H9 (cell line): ENCODE measurements at regions not wholly inside any gene's neighbourhood (a gene's known extent, or its start where the extent isn't known, plus 50 kb on each side); places are given as distances from the start of the nearest gene placed in this dataset.

Experiments
- DNase-seq: peaks from one replicate; pipeline ENCODE4 v3.0.0-alpha.2; 2017
- H2AFZ ChIP-seq: one replicate; pipeline ENCODE4 v1.6.1; 2013; ENCODE audit warnings: mild to moderate bottlenecking, low read length, control low read depth, moderate library complexity
- H2AK5ac ChIP-seq: 2 replicates; pipeline ENCODE4 v1.6.1; 2013; ENCODE audit warnings: low read length, control low read depth, mixed read lengths; ENCODE audit not compliant: insufficient read length
- H2BK120ac ChIP-seq: one replicate; pipeline ENCODE4 v1.6.1; 2013; ENCODE audit warnings: low read depth, mild to moderate bottlenecking, low read length, control low read depth, inconsistent platforms; ENCODE audit not compliant: poor library complexity, severe bottlenecking
- H2BK12ac ChIP-seq: 2 replicates; pipeline ENCODE4 v1.6.1; 2013; ENCODE audit warnings: low read length, control low read depth, mixed read lengths, low read depth; ENCODE audit not compliant: insufficient read length
- H2BK15ac ChIP-seq: 2 replicates; pipeline ENCODE4 v1.6.1; 2013; ENCODE audit warnings: low read depth, low read length, control low read depth
- H2BK20ac ChIP-seq: one replicate; pipeline ENCODE4 v1.6.1; 2013; ENCODE audit warnings: low read depth, mild to moderate bottlenecking, low read length, control low read depth, inconsistent platforms; ENCODE audit not compliant: poor library complexity, severe bottlenecking
- H2BK5ac ChIP-seq: 2 replicates; pipeline ENCODE4 v1.6.1; 2013; ENCODE audit warnings: low read length, control low read depth, mixed read lengths; ENCODE audit not compliant: insufficient read length
- H3K14ac ChIP-seq: 2 replicates; pipeline ENCODE4 v1.6.1; 2013; ENCODE audit warnings: low read length, control low read depth; ENCODE audit not compliant: insufficient read depth
- H3K18ac ChIP-seq: 2 replicates; pipeline ENCODE4 v1.6.1; 2013; ENCODE audit warnings: low read depth, mild to moderate bottlenecking, mixed read lengths, low read length, control low read depth; ENCODE audit not compliant: insufficient read length
- H3K23ac ChIP-seq: 2 replicates; pipeline ENCODE4 v1.6.1; 2013; ENCODE audit warnings: low read length, control low read depth, mixed read lengths, low read depth; ENCODE audit not compliant: insufficient read length
- H3K23me2 ChIP-seq: 2 replicates; pipeline ENCODE4 v1.6.1; 2013; ENCODE audit warnings: low read depth, mild to moderate bottlenecking, mixed read lengths, low read length, control low read depth; ENCODE audit not compliant: insufficient read length, poor library complexity, severe bottlenecking
- H3K27ac ChIP-seq: 2 replicates; pipeline ENCODE4 v1.5.1; 2013; ENCODE audit warnings: low read length, control low read depth, mixed read lengths, low read depth; ENCODE audit not compliant: insufficient read length
- H3K27me3 ChIP-seq: 2 replicates; pipeline ENCODE4 v1.6.1; 2013; ENCODE audit warnings: low read length, control low read depth, inconsistent platforms; ENCODE audit not compliant: insufficient read depth
- H3K4ac ChIP-seq: 2 replicates; pipeline ENCODE4 v1.6.1; 2013; ENCODE audit warnings: low read depth, mild to moderate bottlenecking, control low read depth, inconsistent platforms, low read length, moderate library complexity
- H3K4me1 ChIP-seq: 2 replicates; pipeline ENCODE4 v1.6.1; 2013; ENCODE audit warnings: low read length, control low read depth, inconsistent platforms; ENCODE audit not compliant: insufficient read depth
- H3K4me2 ChIP-seq: 2 replicates; pipeline ENCODE4 v1.6.1; 2013; ENCODE audit warnings: low read length, control low read depth, mixed read lengths; ENCODE audit not compliant: insufficient read length, insufficient read depth
- H3K56ac ChIP-seq: 2 replicates; pipeline ENCODE4 v1.6.1; 2013; ENCODE audit warnings: low read depth, mild to moderate bottlenecking, mixed read lengths, low read length, control low read depth; ENCODE audit not compliant: insufficient read length
- H3K79me1 ChIP-seq: 2 replicates; pipeline ENCODE4 v1.6.1; 2013; ENCODE audit warnings: low read depth, mild to moderate bottlenecking, moderate library complexity, low read length, control low read depth, inconsistent platforms; ENCODE audit not compliant: insufficient read depth, poor library complexity, severe bottlenecking
- H3K79me2 ChIP-seq: 2 replicates; pipeline ENCODE4 v1.6.1; 2013; ENCODE audit warnings: low read length, control low read depth, inconsistent platforms; ENCODE audit not compliant: insufficient read depth
- H3K9ac ChIP-seq: 2 replicates; pipeline ENCODE4 v1.6.1; 2013; ENCODE audit warnings: low read length, control low read depth, mixed read lengths; ENCODE audit not compliant: insufficient read length; ENCODE audit errors: extremely low read depth
- H3K9me3 ChIP-seq: one replicate; pipeline ENCODE4 v1.6.1; 2013; ENCODE audit warnings: low read depth, low read length, inconsistent platforms; ENCODE audit not compliant: control insufficient read depth
- H3T11ph ChIP-seq: one replicate; pipeline ENCODE4 v1.6.1; 2013; ENCODE audit warnings: mild to moderate bottlenecking, low read length, control low read depth, inconsistent platforms
- H4K20me1 ChIP-seq: one replicate; pipeline ENCODE4 v1.6.1; 2013; ENCODE audit not compliant: control insufficient read depth, insufficient read length, insufficient read depth
- H4K5ac ChIP-seq: 2 replicates; pipeline ENCODE4 v1.6.1; 2013; ENCODE audit warnings: low read depth, mild to moderate bottlenecking, mixed read lengths, low read length, control low read depth; ENCODE audit not compliant: insufficient read length
- H4K8ac ChIP-seq: replicated peaks from 2 replicates; pipeline ENCODE4 v1.6.1; 2013; ENCODE audit warnings: low read length, control low read depth, mixed read lengths, low read depth; ENCODE audit not compliant: insufficient read length
- H4K91ac ChIP-seq: 2 replicates; pipeline ENCODE4 v1.6.1; 2013; ENCODE audit warnings: low read depth, mild to moderate bottlenecking, moderate library complexity, mixed read lengths, low read length, control low read depth; ENCODE audit not compliant: insufficient read length
- H3K27ac Mint-ChIP-seq, 3 experiments: 2 replicates in 2 of 3; 3 replicates in 1 of 3; pipeline ENCODE4 v1.8.0; 2020 to 2021; ENCODE audit warnings: mixed read lengths in 3 of 3, mild to moderate bottlenecking in 1 of 3, moderate library complexity in 1 of 3
- H3K27me3 Mint-ChIP-seq: 2 replicates; pipeline ENCODE4 v1.8.0; 2021; ENCODE audit warnings: low read depth, mild to moderate bottlenecking, moderate library complexity, mixed read lengths
- H3K36me3 Mint-ChIP-seq, 3 experiments: 2 replicates in 2 of 3; 3 replicates in 1 of 3; pipeline ENCODE4 v1.8.0; 2020 to 2021; ENCODE audit warnings: low read depth in 3 of 3, mixed read lengths in 3 of 3; ENCODE audit not compliant: insufficient read depth in 1 of 3
- H3K4me1 Mint-ChIP-seq, 2 experiments: 2 replicates each; pipeline ENCODE4 v1.8.0; 2020; ENCODE audit warnings: mixed read lengths in 2 of 2
- H3K4me3 Mint-ChIP-seq, 2 experiments: 2 replicates in 1 of 2; 3 replicates in 1 of 2; pipeline ENCODE4 v1.8.0; 2020 to 2021; ENCODE audit warnings: mild to moderate bottlenecking in 2 of 2, mixed read lengths in 2 of 2, moderate library complexity in 1 of 2
- H3K9me3 Mint-ChIP-seq, 2 experiments: 2 replicates in 1 of 2; 3 replicates in 1 of 2; pipeline ENCODE4 v1.8.0; 2020; ENCODE audit warnings: mild to moderate bottlenecking in 2 of 2, mixed read lengths in 2 of 2, moderate library complexity in 1 of 2
- WGBS: extraction: QIAGEN DNeasy Blood & Tissue Kit; methylation state at CpG from one replicate; pipeline ENCODE4 v1.1.7; 2013; ENCODE audit warnings: missing lambda C conversion rate, low lambda C conversion rate, mixed read lengths; ENCODE audit not compliant: insufficient read length; ENCODE audit errors: extremely low coverage; 5-methylcytosine and 5-hydroxymethylcytosine counted together
- TF ChIP-seq, protein P1 (sequence below): fragments of 200-600 bp; sonication (generic); conservative IDR thresholded peaks from 3 replicates; pipeline ENCODE4 v1.8.0; 2021; ENCODE audit warnings: antibody characterized with exemption, mild to moderate bottlenecking

DNA sequence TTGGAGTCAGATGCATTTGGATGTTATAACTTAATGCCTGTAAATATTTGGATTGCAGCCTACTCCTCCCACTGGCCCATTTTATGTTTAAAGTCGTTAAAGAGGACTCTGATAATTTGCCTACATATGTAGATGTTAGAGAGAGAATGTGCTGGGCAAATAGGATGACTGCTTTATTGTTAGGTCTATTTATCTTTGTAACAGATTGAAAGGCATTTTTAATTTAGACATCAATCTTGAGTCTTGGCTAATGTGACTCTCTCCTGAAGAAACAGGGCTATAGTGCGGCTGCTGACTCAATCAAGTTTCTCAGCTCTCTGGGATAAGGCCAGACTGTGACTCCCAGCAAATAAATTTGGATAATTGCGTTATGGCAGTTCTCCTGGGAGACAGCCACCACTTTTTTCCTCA, 1101.4 kb downstream of the CBLN2 start:
- Histone ChIP-seq H3K14ac (no peak overlapping the region), H3K79me2 (no peaks in the 10 kb centered on the region), H2BK12ac (no peak overlapping the region), H3K23ac (no peak overlapping the region), H3K23me2 (no peaks in the 10 kb centered on the region), H3K27me3 (no peaks in the 10 kb centered on the region), H3K9ac (no peak overlapping the region), H4K5ac (no peak overlapping the region), H3K56ac (no peak overlapping the region), H3K18ac (no peak overlapping the region), H2BK20ac (no peak overlapping the region), H2BK120ac (no peak overlapping the region), H3K4me1 (no peaks in the 10 kb centered on the region), H4K8ac (no peak overlapping the region), H3K9me3 (no peaks in the 10 kb centered on the region), H2BK5ac (no peak overlapping the region), H4K20me1 (no peaks in the 10 kb centered on the region), H3K4me2 (no peak overlapping the region), H2BK15ac (no peak overlapping the region), H3K79me1 (no peaks in the 10 kb centered on the region), H4K91ac (no peak overlapping the region), H3T11ph (no peak overlapping the region), H3K4ac (no peak overlapping the region), H2AK5ac (no peak overlapping the region), H2AFZ (no peak overlapping the region), H3K27ac (no peak overlapping the region)
- TF ChIP-seq, protein P1, sequence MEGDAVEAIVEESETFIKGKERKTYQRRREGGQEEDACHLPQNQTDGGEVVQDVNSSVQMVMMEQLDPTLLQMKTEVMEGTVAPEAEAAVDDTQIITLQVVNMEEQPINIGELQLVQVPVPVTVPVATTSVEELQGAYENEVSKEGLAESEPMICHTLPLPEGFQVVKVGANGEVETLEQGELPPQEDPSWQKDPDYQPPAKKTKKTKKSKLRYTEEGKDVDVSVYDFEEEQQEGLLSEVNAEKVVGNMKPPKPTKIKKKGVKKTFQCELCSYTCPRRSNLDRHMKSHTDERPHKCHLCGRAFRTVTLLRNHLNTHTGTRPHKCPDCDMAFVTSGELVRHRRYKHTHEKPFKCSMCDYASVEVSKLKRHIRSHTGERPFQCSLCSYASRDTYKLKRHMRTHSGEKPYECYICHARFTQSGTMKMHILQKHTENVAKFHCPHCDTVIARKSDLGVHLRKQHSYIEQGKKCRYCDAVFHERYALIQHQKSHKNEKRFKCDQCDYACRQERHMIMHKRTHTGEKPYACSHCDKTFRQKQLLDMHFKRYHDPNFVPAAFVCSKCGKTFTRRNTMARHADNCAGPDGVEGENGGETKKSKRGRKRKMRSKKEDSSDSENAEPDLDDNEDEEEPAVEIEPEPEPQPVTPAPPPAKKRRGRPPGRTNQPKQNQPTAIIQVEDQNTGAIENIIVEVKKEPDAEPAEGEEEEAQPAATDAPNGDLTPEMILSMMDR: no peak
- H3K27me3 Mint-ChIP-seq: peaks cover 1% of the 10 kb centered on the region; the same call in 1 of the 2 replicates
- peaks cover 3 to 8% of the 10 kb centered on the region in 2 experiments; a peak in 4 of 5 replicates for H3K9me3 Mint-ChIP-seq
- no peak for DNase-seq
- no CpG with 5 or more reads among the region's 3 CpGs for WGBS
- H3K27ac Mint-ChIP-seq: no peak overlapping the region
- H3K36me3 Mint-ChIP-seq: no peaks in the 10 kb centered on the region
- no peak overlapping the region for H3K4me3 Mint-ChIP-seq
- no peaks in the 10 kb centered on the region for H3K4me1 Mint-ChIP-seq
